ENCODE measurements at regions not wholly inside any gene's neighbourhood (a gene's known extent, or its start where the extent isn't known, plus 50 kb on each side); places are given as distances from the start of the nearest gene placed in this dataset.

- no TSS peak for BruUV-seq (replicated peaks)
- TF ChIP-seq EZH2 (IDR thresholded peaks at IDR 0.05; ENCODE audit: borderline replicate concordance, low read depth, low read length, poor library complexity, severe bottlenecking), result no peak
- TF ChIP-seq, protein P1, sequence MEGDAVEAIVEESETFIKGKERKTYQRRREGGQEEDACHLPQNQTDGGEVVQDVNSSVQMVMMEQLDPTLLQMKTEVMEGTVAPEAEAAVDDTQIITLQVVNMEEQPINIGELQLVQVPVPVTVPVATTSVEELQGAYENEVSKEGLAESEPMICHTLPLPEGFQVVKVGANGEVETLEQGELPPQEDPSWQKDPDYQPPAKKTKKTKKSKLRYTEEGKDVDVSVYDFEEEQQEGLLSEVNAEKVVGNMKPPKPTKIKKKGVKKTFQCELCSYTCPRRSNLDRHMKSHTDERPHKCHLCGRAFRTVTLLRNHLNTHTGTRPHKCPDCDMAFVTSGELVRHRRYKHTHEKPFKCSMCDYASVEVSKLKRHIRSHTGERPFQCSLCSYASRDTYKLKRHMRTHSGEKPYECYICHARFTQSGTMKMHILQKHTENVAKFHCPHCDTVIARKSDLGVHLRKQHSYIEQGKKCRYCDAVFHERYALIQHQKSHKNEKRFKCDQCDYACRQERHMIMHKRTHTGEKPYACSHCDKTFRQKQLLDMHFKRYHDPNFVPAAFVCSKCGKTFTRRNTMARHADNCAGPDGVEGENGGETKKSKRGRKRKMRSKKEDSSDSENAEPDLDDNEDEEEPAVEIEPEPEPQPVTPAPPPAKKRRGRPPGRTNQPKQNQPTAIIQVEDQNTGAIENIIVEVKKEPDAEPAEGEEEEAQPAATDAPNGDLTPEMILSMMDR (conservative IDR thresholded peaks at IDR 0.05; ENCODE audit: low read depth, low read length), result no peak
- H3K9me3 ChIP-seq (ENCODE audit: low read depth, low read length, poor library complexity, severe bottlenecking), result no peaks in the 10 kb centered on the region
- CTCF ChIA-PET, result no interaction called here
- intact Hi-C loops (cut with micrococcal nuclease; ENCODE audit: unreplicated experiment), result loop anchor here (5.0 kb wide), 1 partner anchor 261 kb away; no protein-coding TSS in a partner anchor
- POLR2A ChIA-PET (ENCODE audit: low non-redundant PET), result no interaction called here
- peaks cover 13% of the 10 kb centered on the region for H3K36me3 ChIP-seq (ENCODE audit: insufficient read depth, low read length, poor library complexity, severe bottlenecking)
- no peaks in the 10 kb centered on the region for H3K4me1 ChIP-seq (ENCODE audit: insufficient read depth, low read length, poor library complexity, severe bottlenecking)
- H3K27ac ChIP-seq (ENCODE audit: low read depth, low read length, poor library complexity, severe bottlenecking), result peak overlapping the region; percentile 70
- H3K4me3 ChIP-seq (ENCODE audit: low read depth, low read length, poor library complexity, severe bottlenecking), result no peak overlapping the region
- no peak for DNase-seq (ENCODE audit: low spot score)
- no peaks in the 10 kb centered on the region for H3K27me3 ChIP-seq (replicated peaks; ENCODE audit: insufficient read depth, low read depth, low read length, poor library complexity)
Measured at GRCh38 chr9:14978022-14979000, 68.1 kb upstream of the FREM1 start.

DNA sequence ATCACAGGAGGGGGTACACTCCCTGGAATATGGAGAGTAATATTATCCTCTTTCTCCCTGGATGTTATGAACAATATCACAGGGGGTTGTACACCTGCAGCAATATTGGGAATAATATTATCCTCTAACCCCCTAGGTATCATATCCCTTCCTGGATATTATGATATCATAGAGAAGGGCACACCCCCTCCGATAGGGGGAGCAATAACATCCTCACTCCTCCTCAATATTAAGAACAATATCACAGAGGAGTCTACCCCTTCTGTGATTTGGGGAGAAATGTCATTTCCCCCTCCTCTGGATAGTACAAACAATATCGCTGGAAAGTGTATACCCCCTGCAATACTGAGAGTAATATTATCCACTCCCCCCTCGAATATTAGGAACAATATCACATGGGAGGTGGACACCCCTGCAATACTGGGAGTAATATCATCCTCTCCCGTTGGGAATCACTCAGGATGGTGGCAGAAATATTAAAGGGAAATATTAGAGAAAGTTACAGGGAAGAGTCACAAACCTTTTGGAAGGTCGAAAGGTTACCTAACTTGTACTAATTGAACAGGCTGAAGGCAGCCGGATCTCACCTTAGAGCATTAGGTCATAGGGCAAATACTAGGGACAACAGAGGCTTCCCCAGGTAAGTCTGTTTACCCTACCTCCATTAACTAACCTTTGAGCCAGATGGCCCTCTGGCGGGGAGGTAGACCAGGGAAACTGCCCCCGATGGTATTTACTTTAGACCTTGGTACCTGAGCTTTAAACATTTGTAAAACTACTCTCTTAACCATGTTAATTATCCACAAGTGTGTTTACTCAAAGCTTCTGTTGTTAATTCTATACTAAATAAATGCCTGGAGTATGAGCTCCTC is 57.5 kb upstream of the FREM1 start:
- H3K4me1 ChIP-seq (ENCODE audit: insufficient read depth, low read length, poor library complexity, severe bottlenecking), result peaks cover 7% of the 10 kb centered on the region
- POLR2A ChIA-PET (ENCODE audit: low non-redundant PET), result no interaction called here
- H3K27ac ChIP-seq (ENCODE audit: low read depth, low read length, poor library complexity, severe bottlenecking), result no peak overlapping the region
- no peaks in the 10 kb centered on the region for H3K27me3 ChIP-seq (replicated peaks; ENCODE audit: insufficient read depth, low read depth, low read length, poor library complexity)
- no peaks in the 10 kb centered on the region for H3K9me3 ChIP-seq (ENCODE audit: low read depth, low read length, poor library complexity, severe bottlenecking)
- no peaks in the 10 kb centered on the region for H3K36me3 ChIP-seq (ENCODE audit: insufficient read depth, low read length, poor library complexity, severe bottlenecking)
- TF ChIP-seq, protein P1 (conservative IDR thresholded peaks at IDR 0.05; ENCODE audit: low read depth, low read length), result no peak
- no peak for TF ChIP-seq EZH2 (IDR thresholded peaks at IDR 0.05; ENCODE audit: borderline replicate concordance, low read depth, low read length, poor library complexity, severe bottlenecking)
- CTCF ChIA-PET, result no interaction called here
- no peak for DNase-seq (ENCODE audit: low spot score)
- intact Hi-C loops (cut with micrococcal nuclease; ENCODE audit: unreplicated experiment), result no loop called here
- no peak overlapping the region for H3K4me3 ChIP-seq (ENCODE audit: low read depth, low read length, poor library complexity, severe bottlenecking)
- BruUV-seq (replicated peaks), result no TSS peak

- ChIA-PET POLR2A (ENCODE audit: low non-redundant PET) (no interaction called here), CTCF (no interaction called here)
- intact Hi-C loops (cut with micrococcal nuclease; ENCODE audit: unreplicated experiment), result no loop called here
- Histone ChIP-seq H3K27ac (ENCODE audit: low read depth, low read length, poor library complexity, severe bottlenecking) (peak overlapping the region; percentile 86), H3K27me3 (replicated peaks; ENCODE audit: insufficient read depth, low read depth, low read length, poor library complexity) (no peaks in the 10 kb centered on the region), H3K36me3 (ENCODE audit: insufficient read depth, low read length, poor library complexity, severe bottlenecking) (no peaks in the 10 kb centered on the region), H3K4me3 (ENCODE audit: low read depth, low read length, poor library complexity, severe bottlenecking) (no peak overlapping the region), H3K4me1 (ENCODE audit: insufficient read depth, low read length, poor library complexity, severe bottlenecking) (peaks cover 34% of the 10 kb centered on the region), H3K9me3 (ENCODE audit: low read depth, low read length, poor library complexity, severe bottlenecking) (no peaks in the 10 kb centered on the region)
- TF ChIP-seq EZH2 (IDR thresholded peaks at IDR 0.05; ENCODE audit: borderline replicate concordance, low read depth, low read length, poor library complexity, severe bottlenecking), result no peak
- TF ChIP-seq, protein P1 (conservative IDR thresholded peaks at IDR 0.05; ENCODE audit: low read depth, low read length), result no peak
- no TSS peak for BruUV-seq (replicated peaks)
- peak; percentile 71 for DNase-seq (ENCODE audit: low spot score)
Measured at GRCh38 chr9:14962193-14962882, 52.1 kb upstream of the FREM1 start.

Data from A673 (cell line).